NCI-H1694 (cell line): ENCODE measurements at regions not wholly inside any gene's neighbourhood (a gene's known extent, or its start where the extent isn't known, plus 50 kb on each side); places are given as distances from the start of the nearest gene placed in this dataset.

Experiments used
- DNase-seq: peaks from one replicate; lab custom pipeline; 2025; lab: John Stamatoyannopoulos, UW

GRCh38 chr1:88145752-88146151 is 538.3 kb upstream of the PKN2 start:
- DNase-seq, result no peak

- DNase-seq, result no peak
Measured at GRCh38 chr1:88149686-88150085, 534.4 kb upstream of the PKN2 start.

GRCh38 chr1:88150330-88150729 is 533.7 kb upstream of the PKN2 start:
- DNase-seq, result no peak

- DNase-seq, result no peak
Measured at GRCh38 chr1:88163187-88163586, 520.9 kb upstream of the PKN2 start.

GRCh38 chr1:88168126-88168525 is 515.9 kb upstream of the PKN2 start:
- DNase-seq, result no peak

- DNase-seq, result no peak
Measured at GRCh38 chr1:88169139-88169538, 514.9 kb upstream of the PKN2 start.

- DNase-seq, result no peak
Measured at GRCh38 chr1:88169939-88170338, 514.1 kb upstream of the PKN2 start.

- no peak for DNase-seq
Measured at GRCh38 chr1:88175120-88175630, 508.9 kb upstream of the PKN2 start.

- no peak for DNase-seq
Measured at GRCh38 chr1:88175631-88176226, 508.3 kb upstream of the PKN2 start.

GRCh38 chr1:88179943-88180342 is 504.1 kb upstream of the PKN2 start:
- no peak for DNase-seq

- DNase-seq, result peak; percentile 22
Measured at GRCh38 chr1:88180449-88181108, 503.5 kb upstream of the PKN2 start.

- DNase-seq, result no peak
Measured at GRCh38 chr1:88186911-88187310, 497.2 kb upstream of the PKN2 start.

GRCh38 chr1:88188038-88188437 is 496.0 kb upstream of the PKN2 start:
- DNase-seq, result no peak

- no peak for DNase-seq
Measured at GRCh38 chr1:88189525-88189924, 494.5 kb upstream of the PKN2 start.

- DNase-seq, result no peak
Measured at GRCh38 chr1:88191917-88192316, 492.2 kb upstream of the PKN2 start.

GRCh38 chr1:88194542-88194941 is 489.5 kb upstream of the PKN2 start:
- DNase-seq, result no peak

- no peak for DNase-seq
Measured at GRCh38 chr1:88200545-88200944, 483.5 kb upstream of the PKN2 start.

GRCh38 chr1:88204111-88204510 is 480.0 kb upstream of the PKN2 start:
- no peak for DNase-seq

GRCh38 chr1:88204612-88205167 is 479.4 kb upstream of the PKN2 start:
- no peak for DNase-seq

GRCh38 chr1:88208389-88208788 is 475.7 kb upstream of the PKN2 start:
- DNase-seq, result no peak

- no peak for DNase-seq
Measured at GRCh38 chr1:88210103-88210787, 473.8 kb upstream of the PKN2 start.

- DNase-seq, result no peak
Measured at GRCh38 chr1:88216441-88216840, 467.6 kb upstream of the PKN2 start.

GRCh38 chr1:88217386-88217785 is 466.7 kb upstream of the PKN2 start:
- DNase-seq, result no peak
